ENCODE measurements at regions not wholly inside any gene's neighbourhood (a gene's known extent, or its start where the extent isn't known, plus 50 kb on each side); places are given as distances from the start of the nearest gene placed in this dataset.

DNA sequence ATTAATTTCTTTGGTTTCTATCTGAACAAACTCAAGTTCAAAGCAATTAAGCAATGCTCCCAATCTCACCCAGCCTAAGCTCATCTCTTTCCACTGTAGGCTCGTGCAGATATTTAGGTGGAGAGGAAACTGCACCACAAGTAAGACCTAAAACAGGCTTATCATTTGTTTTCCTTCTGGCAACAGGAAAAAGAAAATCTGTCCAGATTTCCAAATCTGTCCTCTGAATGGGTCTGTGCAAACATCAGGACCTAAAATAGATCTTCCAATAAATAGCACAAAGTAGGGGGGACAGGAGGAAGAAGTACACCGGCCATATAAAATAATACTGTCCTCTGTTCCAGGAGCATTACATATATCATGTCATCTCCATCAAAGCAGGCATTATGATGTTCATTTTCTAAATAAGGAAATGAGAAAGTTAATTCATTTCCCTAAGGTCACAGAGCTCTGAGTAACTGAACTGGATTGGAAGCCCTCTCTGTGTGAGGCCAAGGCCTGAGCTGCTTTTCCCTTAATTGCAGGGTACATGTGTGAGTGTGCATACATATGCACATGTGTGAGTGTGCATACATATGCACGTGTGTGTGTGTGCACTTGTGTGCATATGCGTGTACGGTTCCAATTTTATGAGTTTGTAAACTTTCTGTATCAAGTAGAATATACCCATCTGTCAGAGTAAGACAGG, 92.8 kb upstream of the PARD3 start:
- whole genome bisulfite sequencing (ENCODE audit: insufficient coverage) = no CpG with 5 or more reads among the region's 5 CpGs
- H4K20me1 ChIP-seq (ENCODE audit: insufficient read depth, low read length) = no peaks in the 10 kb centered on the region
- Mint-ChIP-seq H3K27me3 (ENCODE audit: low read depth in 3 of 3) (peaks cover 5 to 17% (median 8%) of the 10 kb centered on the region in 3 donors), H3K9me3 (no peaks in the 10 kb centered on the region), H3K36me3 (no peaks in the 10 kb centered on the region), H3K27ac (no peak overlapping the region), H3K4me3 (no peak overlapping the region), H3K4me1 (no peaks in the 10 kb centered on the region)
- no peaks in the 10 kb centered on the region for H3K4me1 ChIP-seq (ENCODE audit: control insufficient read depth in 1 of 2, insufficient read depth in 2 of 2, low read length in 2 of 2)
- H3K79me2 ChIP-seq (ENCODE audit: insufficient read depth, low read length) = no peaks in the 10 kb centered on the region
- TF ChIP-seq, protein P1, sequence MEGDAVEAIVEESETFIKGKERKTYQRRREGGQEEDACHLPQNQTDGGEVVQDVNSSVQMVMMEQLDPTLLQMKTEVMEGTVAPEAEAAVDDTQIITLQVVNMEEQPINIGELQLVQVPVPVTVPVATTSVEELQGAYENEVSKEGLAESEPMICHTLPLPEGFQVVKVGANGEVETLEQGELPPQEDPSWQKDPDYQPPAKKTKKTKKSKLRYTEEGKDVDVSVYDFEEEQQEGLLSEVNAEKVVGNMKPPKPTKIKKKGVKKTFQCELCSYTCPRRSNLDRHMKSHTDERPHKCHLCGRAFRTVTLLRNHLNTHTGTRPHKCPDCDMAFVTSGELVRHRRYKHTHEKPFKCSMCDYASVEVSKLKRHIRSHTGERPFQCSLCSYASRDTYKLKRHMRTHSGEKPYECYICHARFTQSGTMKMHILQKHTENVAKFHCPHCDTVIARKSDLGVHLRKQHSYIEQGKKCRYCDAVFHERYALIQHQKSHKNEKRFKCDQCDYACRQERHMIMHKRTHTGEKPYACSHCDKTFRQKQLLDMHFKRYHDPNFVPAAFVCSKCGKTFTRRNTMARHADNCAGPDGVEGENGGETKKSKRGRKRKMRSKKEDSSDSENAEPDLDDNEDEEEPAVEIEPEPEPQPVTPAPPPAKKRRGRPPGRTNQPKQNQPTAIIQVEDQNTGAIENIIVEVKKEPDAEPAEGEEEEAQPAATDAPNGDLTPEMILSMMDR (IDR thresholded peaks at IDR 0.05) = no peak
- no peak overlapping the region for H3K4me3 ChIP-seq (replicated peaks in 1 of 3; ENCODE audit: low read depth in 2 of 3, low read length in 3 of 3)
- intact Hi-C loops (cut with micrococcal nuclease) = no loop called here
- H3K4me2 ChIP-seq (replicated peaks; ENCODE audit: extremely low read depth, low read length, poor library complexity, severe bottlenecking) = no peak overlapping the region
- no peak overlapping the region for H3K27ac ChIP-seq (ENCODE audit: low read depth in 1 of 2, low read length in 2 of 2)
- no peaks in the 10 kb centered on the region for H3K9me3 ChIP-seq (replicated peaks in 1 of 2; ENCODE audit: control insufficient read depth in 1 of 2, insufficient read depth in 1 of 2, low read length in 2 of 2)
- DNase-seq = no peak
- H3K9ac ChIP-seq (ENCODE audit: insufficient read depth, low read length, poor library complexity, severe bottlenecking) = no peak overlapping the region
- H3K36me3 ChIP-seq (replicated peaks in 1 of 2; ENCODE audit: control insufficient read depth in 1 of 2, insufficient read depth in 2 of 2, low read length in 2 of 2) = no peaks in the 10 kb centered on the region
- H3K27me3 ChIP-seq (ENCODE audit: control insufficient read depth in 2 of 2, insufficient read depth in 2 of 2, low read length in 2 of 2) = no peaks in the 10 kb centered on the region
- H2AFZ ChIP-seq (ENCODE audit: insufficient read depth, low read depth, low read length, poor library complexity, severe bottlenecking) = no peak overlapping the region

DNA sequence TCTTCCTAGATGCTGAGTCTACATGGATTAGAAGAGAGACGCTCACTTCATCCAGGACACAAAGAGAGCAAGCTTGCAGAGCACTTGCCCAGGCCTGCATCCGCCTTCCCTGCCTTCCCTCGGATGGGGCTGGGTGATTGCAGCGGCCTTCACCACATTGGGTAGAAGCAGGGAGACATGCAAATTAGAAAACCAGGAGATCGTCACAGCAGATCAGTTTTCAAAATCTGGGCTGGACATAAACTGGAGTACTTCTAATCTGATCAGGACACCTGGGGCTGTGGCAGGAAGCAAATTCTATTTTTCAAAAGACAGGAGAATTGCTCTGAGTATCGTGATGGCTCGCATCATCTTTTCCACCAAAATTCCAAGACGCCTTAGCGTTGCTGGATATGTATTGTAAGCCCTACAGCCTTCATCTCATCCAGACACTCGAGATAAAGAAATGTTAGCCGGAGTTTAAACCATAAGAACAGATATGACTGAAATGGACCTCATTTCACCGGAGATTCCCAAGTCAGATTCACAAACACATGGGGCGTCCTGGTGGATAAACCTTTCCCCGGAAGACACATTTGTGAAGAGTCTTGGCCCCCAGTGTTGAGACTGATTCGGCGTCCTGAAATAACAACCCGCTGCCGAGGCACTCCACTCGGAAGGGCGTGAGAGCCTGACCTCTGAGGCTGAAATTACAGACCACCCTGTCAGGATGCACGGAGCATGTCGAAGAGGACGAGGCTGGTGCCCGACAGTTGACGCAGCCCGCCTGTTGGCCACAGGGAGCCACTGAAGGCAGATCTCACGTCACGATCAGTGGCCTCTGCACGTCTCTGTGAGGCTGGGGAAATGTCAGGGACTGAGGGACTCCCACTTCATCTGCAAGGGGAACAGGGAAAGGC, 91.2 kb upstream of the PARD3 start:
- WGBS (ENCODE audit: insufficient coverage) = 75% methylated on average over 24 of the region's 29 CpGs
- intact Hi-C loops (cut with micrococcal nuclease) = no loop called here
- H3K4me3 Mint-ChIP-seq = peak overlapping the region in 1 of 2 donors; percentile 37
- no peaks in the 10 kb centered on the region for H3K27me3 ChIP-seq (ENCODE audit: control insufficient read depth in 2 of 2, insufficient read depth in 2 of 2, low read length in 2 of 2)
- no peaks in the 10 kb centered on the region for H3K36me3 Mint-ChIP-seq
- no peaks in the 10 kb centered on the region for H4K20me1 ChIP-seq (ENCODE audit: insufficient read depth, low read length)
- no peak for DNase-seq
- H3K4me3 ChIP-seq (replicated peaks in 1 of 3; ENCODE audit: low read depth in 2 of 3, low read length in 3 of 3) = no peak overlapping the region
- H3K4me1 ChIP-seq (ENCODE audit: control insufficient read depth in 1 of 2, insufficient read depth in 2 of 2, low read length in 2 of 2) = no peaks in the 10 kb centered on the region
- no peaks in the 10 kb centered on the region for H3K79me2 ChIP-seq (ENCODE audit: insufficient read depth, low read length)
- no peak overlapping the region for H2AFZ ChIP-seq (ENCODE audit: insufficient read depth, low read depth, low read length, poor library complexity, severe bottlenecking)
- no peaks in the 10 kb centered on the region for H3K4me1 Mint-ChIP-seq
- H3K27ac ChIP-seq (ENCODE audit: low read depth in 1 of 2, low read length in 2 of 2) = no peak overlapping the region
- peak overlapping the region in 1 of 7 donors; percentile 33 for H3K27ac Mint-ChIP-seq
- H3K4me2 ChIP-seq (replicated peaks; ENCODE audit: extremely low read depth, low read length, poor library complexity, severe bottlenecking) = no peak overlapping the region
- H3K9ac ChIP-seq (ENCODE audit: insufficient read depth, low read length, poor library complexity, severe bottlenecking) = no peak overlapping the region
- H3K27me3 Mint-ChIP-seq (ENCODE audit: low read depth in 3 of 3) = peaks cover 5 to 16% (median 8%) of the 10 kb centered on the region in 3 donors
- H3K36me3 ChIP-seq (replicated peaks in 1 of 2; ENCODE audit: control insufficient read depth in 1 of 2, insufficient read depth in 2 of 2, low read length in 2 of 2) = no peaks in the 10 kb centered on the region
- TF ChIP-seq, protein P1 (IDR thresholded peaks at IDR 0.05) = no peak
- no peaks in the 10 kb centered on the region for H3K9me3 ChIP-seq (replicated peaks in 1 of 2; ENCODE audit: control insufficient read depth in 1 of 2, insufficient read depth in 1 of 2, low read length in 2 of 2)
- peaks cover 0 to 3% (median 0%) of the 10 kb centered on the region in 7 donors for H3K9me3 Mint-ChIP-seq

All from CD14-positive monocyte (primary cell).